ENCODE measurements at regions not wholly inside any gene's neighbourhood (a gene's known extent, or its start where the extent isn't known, plus 50 kb on each side); places are given as distances from the start of the nearest gene placed in this dataset.
"Not testable (repeated sequence)": the region's sequence is repeated elsewhere in the genome, so short reads cannot be mapped to it uniquely, and the experiment has no call there.

DNA sequence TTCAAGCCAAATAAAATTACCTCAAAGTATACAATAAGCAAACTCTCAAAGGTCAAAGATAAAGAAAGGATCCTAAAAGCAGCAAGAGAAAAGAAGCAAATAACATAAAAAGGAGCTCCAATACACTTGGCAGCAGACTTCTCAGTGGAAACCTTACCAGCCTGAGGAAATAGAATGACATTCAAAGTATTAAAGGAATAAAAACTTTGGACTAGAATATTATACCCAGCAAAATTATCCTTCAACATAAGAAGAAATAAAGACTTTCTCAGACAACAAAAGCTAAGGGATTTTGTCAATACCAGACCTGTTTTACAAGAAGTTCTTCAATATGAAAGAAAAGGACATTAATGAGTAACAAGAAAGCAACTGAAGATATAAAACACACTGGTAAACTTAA lies 83.0 kb upstream of the SPTLC1 start:
- TF ChIP-seq, protein P1, sequence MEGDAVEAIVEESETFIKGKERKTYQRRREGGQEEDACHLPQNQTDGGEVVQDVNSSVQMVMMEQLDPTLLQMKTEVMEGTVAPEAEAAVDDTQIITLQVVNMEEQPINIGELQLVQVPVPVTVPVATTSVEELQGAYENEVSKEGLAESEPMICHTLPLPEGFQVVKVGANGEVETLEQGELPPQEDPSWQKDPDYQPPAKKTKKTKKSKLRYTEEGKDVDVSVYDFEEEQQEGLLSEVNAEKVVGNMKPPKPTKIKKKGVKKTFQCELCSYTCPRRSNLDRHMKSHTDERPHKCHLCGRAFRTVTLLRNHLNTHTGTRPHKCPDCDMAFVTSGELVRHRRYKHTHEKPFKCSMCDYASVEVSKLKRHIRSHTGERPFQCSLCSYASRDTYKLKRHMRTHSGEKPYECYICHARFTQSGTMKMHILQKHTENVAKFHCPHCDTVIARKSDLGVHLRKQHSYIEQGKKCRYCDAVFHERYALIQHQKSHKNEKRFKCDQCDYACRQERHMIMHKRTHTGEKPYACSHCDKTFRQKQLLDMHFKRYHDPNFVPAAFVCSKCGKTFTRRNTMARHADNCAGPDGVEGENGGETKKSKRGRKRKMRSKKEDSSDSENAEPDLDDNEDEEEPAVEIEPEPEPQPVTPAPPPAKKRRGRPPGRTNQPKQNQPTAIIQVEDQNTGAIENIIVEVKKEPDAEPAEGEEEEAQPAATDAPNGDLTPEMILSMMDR (conservative IDR thresholded peaks at IDR 0.05; ENCODE audit: low read depth, low read length), result not testable (repeated sequence)
- TF ChIP-seq EZH2 (IDR thresholded peaks at IDR 0.05; ENCODE audit: borderline replicate concordance, low read depth, low read length, poor library complexity, severe bottlenecking), result not testable (repeated sequence)

All from A673 (cell line).